ENCODE measurements at regions not wholly inside any gene's neighbourhood (a gene's known extent, or its start where the extent isn't known, plus 50 kb on each side); places are given as distances from the start of the nearest gene placed in this dataset.

DNA sequence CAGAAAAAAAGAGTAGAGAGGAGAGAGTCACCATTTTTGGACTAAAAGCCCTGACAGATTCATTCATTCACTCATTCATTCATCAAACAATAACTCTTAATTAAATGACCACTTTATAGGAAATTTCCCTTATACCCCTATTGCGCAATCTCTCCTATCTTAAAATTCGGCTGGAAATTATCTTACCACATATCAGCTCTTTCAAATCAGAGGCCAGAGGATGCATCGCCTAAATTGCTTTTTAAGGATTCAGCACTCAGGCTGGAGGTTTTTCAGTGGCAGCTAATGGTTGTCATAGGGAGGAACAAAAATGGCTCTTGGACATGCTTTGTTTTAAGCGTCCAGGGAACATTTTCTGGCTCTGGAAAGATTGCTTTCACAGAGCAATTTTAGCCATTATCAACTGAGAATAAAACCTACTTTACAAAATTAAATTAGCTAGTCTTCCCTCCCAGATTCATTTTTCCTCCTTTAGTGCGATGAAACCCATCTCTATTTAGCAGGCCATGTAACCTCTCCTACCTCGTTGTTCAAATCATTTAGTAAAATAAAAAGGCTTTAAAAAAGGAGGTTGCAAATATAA, 115.2 kb downstream of the OLFM4 start:
- DNase-seq (no peak), ATAC-seq (no peak)
- no peaks in the 10 kb centered on the region for H3K9me3 ChIP-seq
- TF ChIP-seq CTCF (IDR thresholded peaks at IDR 0.05): no peak
- intact Hi-C loops (cut with DNase I, micrococcal nuclease): no loop called here
- no peaks in the 10 kb centered on the region for H3K4me1 ChIP-seq (ENCODE audit: low read depth)
- H3K36me3 ChIP-seq (ENCODE audit: low read depth): no peaks in the 10 kb centered on the region
- no peak overlapping the region for H3K4me3 ChIP-seq

GRCh38 chr13:53144826-53145225, 116.2 kb downstream of the OLFM4 start:
- Histone ChIP-seq H3K9me3 (no peaks in the 10 kb centered on the region), H3K36me3 (ENCODE audit: low read depth) (no peaks in the 10 kb centered on the region), H3K4me3 (no peak overlapping the region), H3K4me1 (ENCODE audit: low read depth) (no peaks in the 10 kb centered on the region)
- TF ChIP-seq CTCF (IDR thresholded peaks at IDR 0.05): no peak
- intact Hi-C loops (cut with DNase I, micrococcal nuclease): no loop called here
- no peak for DNase-seq
- no peak for ATAC-seq

GRCh38 chr13:53150568-53150967, 122.0 kb downstream of the OLFM4 start:
- DNase-seq: no peak
- H3K4me1 ChIP-seq (ENCODE audit: low read depth): no peaks in the 10 kb centered on the region
- no peak for TF ChIP-seq CTCF (IDR thresholded peaks at IDR 0.05)
- no peaks in the 10 kb centered on the region for H3K36me3 ChIP-seq (ENCODE audit: low read depth)
- no peak overlapping the region for H3K4me3 ChIP-seq
- intact Hi-C loops (cut with DNase I, micrococcal nuclease): no loop called here
- no peaks in the 10 kb centered on the region for H3K9me3 ChIP-seq
- ATAC-seq: peak; percentile 60

- Histone ChIP-seq H3K4me3 (no peak overlapping the region), H3K9me3 (no peaks in the 10 kb centered on the region), H3K4me1 (ENCODE audit: low read depth) (no peaks in the 10 kb centered on the region), H3K36me3 (ENCODE audit: low read depth) (no peaks in the 10 kb centered on the region)
- peak in 1 of 3 donors; percentile 72 for DNase-seq
- peak; percentile 45 for TF ChIP-seq CTCF (IDR thresholded peaks at IDR 0.05)
- intact Hi-C loops (cut with DNase I, micrococcal nuclease): no loop called here
- ATAC-seq: peak; percentile 80
Observed at GRCh38 chr13:53151336-53152056, 122.9 kb downstream of the OLFM4 start.

DNA sequence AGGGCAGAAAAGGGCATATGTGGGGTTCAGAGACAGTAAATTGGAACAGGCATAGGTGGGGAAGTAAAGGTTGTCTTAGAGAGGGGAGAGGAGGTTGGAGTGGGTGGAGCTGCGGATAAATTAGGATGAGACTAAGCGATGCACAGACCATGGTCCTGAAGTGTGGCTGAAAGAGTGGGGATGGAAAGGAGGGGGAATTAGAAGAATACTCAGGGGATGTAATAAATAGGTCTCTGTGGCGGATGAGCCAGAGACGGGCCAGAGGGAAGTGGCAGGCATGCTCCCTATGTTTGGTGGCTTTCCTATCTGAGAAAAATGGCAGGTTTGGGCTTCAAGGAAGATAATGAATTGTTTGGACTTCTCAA, 123.4 kb downstream of the OLFM4 start:
- DNase-seq (no peak), ATAC-seq (no peak)
- Histone ChIP-seq H3K36me3 (ENCODE audit: low read depth) (no peaks in the 10 kb centered on the region), H3K4me1 (ENCODE audit: low read depth) (no peaks in the 10 kb centered on the region), H3K4me3 (no peak overlapping the region), H3K9me3 (no peaks in the 10 kb centered on the region)
- intact Hi-C loops (cut with DNase I, micrococcal nuclease): no loop called here
- TF ChIP-seq CTCF (IDR thresholded peaks at IDR 0.05): no peak
